Ishikawa (cell line): ENCODE measurements at regions not wholly inside any gene's neighbourhood (a gene's known extent, or its start where the extent isn't known, plus 50 kb on each side); places are given as distances from the start of the nearest gene placed in this dataset.

Experiments
- CREB1 ChIP-seq: IDR thresholded peaks from 2 replicates; pipeline ENCODE4 v1.6.1; 2012; ENCODE audit warnings: low read depth
- EGR1 ChIP-seq: IDR thresholded peaks from 2 replicates; pipeline ENCODE4 v1.6.1; 2012
- EP300 ChIP-seq: IDR thresholded peaks from 2 replicates; pipeline ENCODE4 v1.6.1; 2012; ENCODE audit warnings: borderline replicate concordance
- RAD21 ChIP-seq: IDR thresholded peaks from 2 replicates; pipeline ENCODE4 v1.6.1; 2012; ENCODE audit warnings: low read depth
- REST ChIP-seq: IDR thresholded peaks from 2 replicates; pipeline ENCODE4 v1.6.1; 2012; ENCODE audit warnings: low read depth, mild to moderate bottlenecking
- USF1 ChIP-seq: IDR thresholded peaks from 2 replicates; pipeline ENCODE4 v1.6.1; 2012
- YY1 ChIP-seq: IDR thresholded peaks from 2 replicates; pipeline ENCODE4 v1.6.1; 2012; ENCODE audit warnings: low read depth

GRCh38 chr5:110179321-110179720 is 489.6 kb downstream of the MAN2A1 start:
- no peak for TF ChIP-seq EP300
- TF ChIP-seq EGR1: no peak
- TF ChIP-seq REST: no peak
- TF ChIP-seq CREB1: no peak
- no peak for TF ChIP-seq USF1
- TF ChIP-seq YY1: no peak
- TF ChIP-seq RAD21: no peak
